Loucy (cell line): ENCODE measurements at regions not wholly inside any gene's neighbourhood (a gene's known extent, or its start where the extent isn't known, plus 50 kb on each side); places are given as distances from the start of the nearest gene placed in this dataset.

Source experiments
- CTCF ChIP-seq: fragments of 200-600 bp; sonication (generic); conservative IDR thresholded peaks from 2 replicates; pipeline ENCODE4 v1.5.1; 2014; ENCODE audit warnings: mild to moderate bottlenecking, antibody characterized with exemption, low read length
- EZH2phosphoT487 ChIP-seq: fragments of 200-600 bp; IDR thresholded peaks from 2 replicates; pipeline ENCODE4 v1.6.1; 2018; ENCODE audit warnings: antibody characterized with exemption, mild to moderate bottlenecking, moderate library complexity, borderline replicate concordance

DNA sequence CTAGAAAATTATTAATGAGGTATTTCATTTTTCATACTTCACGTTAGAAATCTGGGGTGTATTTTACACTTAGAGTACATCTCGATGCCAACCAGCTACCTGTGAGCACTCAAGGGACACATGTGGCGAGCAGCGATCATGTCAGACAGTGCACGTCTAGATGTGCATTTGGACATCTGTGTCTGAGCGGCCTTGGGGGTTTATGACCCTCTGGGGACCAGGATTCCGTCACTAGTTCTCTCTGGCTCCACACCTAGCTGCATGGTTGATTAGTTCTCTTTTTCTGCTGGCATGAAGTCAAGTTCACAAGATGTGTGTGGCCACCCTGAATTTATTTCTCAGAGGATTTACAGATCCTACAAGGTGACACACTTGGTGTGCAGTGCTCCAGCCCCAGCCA, 192.2 kb downstream of the TSN start:
- TF ChIP-seq CTCF, result no peak
- TF ChIP-seq EZH2phosphoT487, result no peak
